Thymus (tissue), 11 donors: ENCODE measurements at regions not wholly inside any gene's neighbourhood (a gene's known extent, or its start where the extent isn't known, plus 50 kb on each side); places are given as distances from the start of the nearest gene placed in this dataset.

Experiments used
- DNase-seq, 9 donors: peaks; one replicate each; pipeline ENCODE4 v3.0.0-alpha.2; 2013; ENCODE audit warnings: low spot score in 9 of 9, low read depth in 6 of 9, missing footprints in 1 of 9
- H3K27ac ChIP-seq, 2 donors: one replicate each; pipeline ENCODE4 v1.5.1; 2013; ENCODE audit warnings: control low read depth in 1 of 2, low read depth in 1 of 2, low read length in 1 of 2, mild to moderate bottlenecking in 1 of 2, moderate library complexity in 1 of 2
- H3K27me3 ChIP-seq, 2 donors: one replicate each; pipeline ENCODE4 v1.5.1; 2013; ENCODE audit warnings: low read length in 1 of 2; ENCODE audit not compliant: control insufficient read depth in 2 of 2, insufficient read depth in 1 of 2
- H3K36me3 ChIP-seq, 2 donors: one replicate each; pipeline ENCODE4 v1.5.1; 2013; ENCODE audit warnings: low read length in 1 of 2, mild to moderate bottlenecking in 1 of 2, moderate library complexity in 1 of 2; ENCODE audit not compliant: control insufficient read depth in 2 of 2, insufficient read depth in 2 of 2
- H3K4me1 ChIP-seq, 2 donors: one replicate each; pipeline ENCODE4 v1.5.1; 2013; ENCODE audit warnings: low read length in 2 of 2; ENCODE audit not compliant: control insufficient read depth in 2 of 2, insufficient read depth in 2 of 2
- H3K4me3 ChIP-seq, 2 donors: one replicate each; pipeline ENCODE4 v1.5.1; 2013; ENCODE audit warnings: low read length in 2 of 2, control low read depth in 1 of 2, mild to moderate bottlenecking in 1 of 2
- H3K9me3 ChIP-seq, 2 donors: one replicate each; pipeline ENCODE4 v1.5.1; 2013; ENCODE audit warnings: low read length in 1 of 2, mild to moderate bottlenecking in 1 of 2; ENCODE audit not compliant: control insufficient read depth in 2 of 2, insufficient read depth in 1 of 2
- WGBS: extraction: QIAGEN DNeasy Blood & Tissue Kit; methylation state at CpG from one replicate; pipeline ENCODE4 v1.1.7; 2013; 5-methylcytosine and 5-hydroxymethylcytosine counted together
- donor health status: healthy.

DNA sequence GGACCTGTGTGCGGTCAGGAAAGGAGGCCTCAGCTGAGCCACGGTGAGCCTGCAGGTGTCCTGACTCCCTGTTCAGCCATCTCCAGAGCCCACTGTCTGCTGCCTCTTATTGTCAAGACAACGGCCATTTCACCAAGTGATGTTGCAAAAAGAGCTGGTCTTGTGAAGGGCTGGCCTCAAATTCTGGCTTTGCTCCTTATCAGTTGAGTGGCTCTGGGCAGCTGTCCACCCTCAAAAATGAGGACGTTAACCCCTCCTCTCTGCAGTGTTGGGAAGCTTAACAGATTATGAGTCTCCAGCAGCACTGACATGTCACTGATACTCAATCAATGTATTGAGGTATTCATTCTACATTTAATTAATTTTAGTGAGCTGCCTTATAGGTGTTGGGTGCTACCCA is 171.1 kb upstream of the TOX3 start:
- Histone ChIP-seq H3K36me3 (no peaks in the 10 kb centered on the region), H3K27ac (no peak overlapping the region), H3K4me1 (no peaks in the 10 kb centered on the region), H3K27me3 (no peaks in the 10 kb centered on the region), H3K9me3 (no peaks in the 10 kb centered on the region), H3K4me3 (no peak overlapping the region)
- WGBS, result 89% methylated on average over 4 of the region's 4 CpGs
- no peak for DNase-seq

DNA sequence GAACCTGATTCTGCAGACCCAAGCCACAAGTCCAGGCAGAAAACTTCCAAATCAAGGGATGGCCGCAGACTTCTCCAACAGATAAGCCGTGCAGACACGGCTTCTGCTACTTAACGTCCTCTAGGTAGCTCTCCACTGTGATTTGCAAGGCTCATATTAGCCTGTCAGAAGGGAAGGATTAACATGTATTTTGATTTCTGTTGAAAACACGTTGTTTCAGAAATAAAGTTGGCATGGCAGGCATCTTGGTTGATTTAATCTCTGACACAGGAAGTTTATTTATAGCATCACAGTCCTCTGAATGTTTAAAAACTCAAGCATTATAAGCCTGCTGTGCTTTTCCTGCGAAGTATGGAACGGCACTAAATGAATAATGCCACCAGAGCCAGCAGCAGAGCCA is 166.8 kb upstream of the TOX3 start:
- 73% methylated on average over 7 of the region's 7 CpGs for WGBS

DNA sequence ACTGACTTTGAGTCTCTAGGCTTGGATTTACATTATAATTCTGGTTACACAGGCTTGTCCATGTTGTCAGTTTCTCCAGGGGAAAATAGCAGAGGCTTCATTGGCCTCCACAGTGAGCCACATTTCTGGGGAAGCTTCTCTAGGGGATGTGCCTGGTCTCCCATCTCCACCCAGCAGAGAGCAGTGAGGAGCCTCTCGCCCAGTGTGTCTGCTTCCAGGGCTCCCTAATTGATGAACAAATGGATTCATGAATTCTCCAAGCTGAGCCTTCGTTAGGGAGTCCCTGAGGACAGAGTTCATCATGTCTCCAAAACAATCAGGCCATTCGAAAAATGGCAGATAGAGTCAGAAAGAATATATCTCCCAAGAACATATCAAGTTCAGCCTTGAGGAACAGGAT is 162.4 kb upstream of the TOX3 start:
- WGBS, result 64% methylated on average over 3 of the region's 3 CpGs
- no peak for DNase-seq
- H3K9me3 ChIP-seq, result no peaks in the 10 kb centered on the region

More for the DNA sequence above, 166.8 kb upstream of the TOX3 start:
- H3K27ac ChIP-seq, result no peak overlapping the region
- H3K36me3 ChIP-seq, result no peaks in the 10 kb centered on the region
- no peaks in the 10 kb centered on the region for H3K9me3 ChIP-seq
- DNase-seq, result no peak
- H3K4me1 ChIP-seq, result no peaks in the 10 kb centered on the region
- no peak overlapping the region for H3K4me3 ChIP-seq
- H3K27me3 ChIP-seq, result no peaks in the 10 kb centered on the region

DNA sequence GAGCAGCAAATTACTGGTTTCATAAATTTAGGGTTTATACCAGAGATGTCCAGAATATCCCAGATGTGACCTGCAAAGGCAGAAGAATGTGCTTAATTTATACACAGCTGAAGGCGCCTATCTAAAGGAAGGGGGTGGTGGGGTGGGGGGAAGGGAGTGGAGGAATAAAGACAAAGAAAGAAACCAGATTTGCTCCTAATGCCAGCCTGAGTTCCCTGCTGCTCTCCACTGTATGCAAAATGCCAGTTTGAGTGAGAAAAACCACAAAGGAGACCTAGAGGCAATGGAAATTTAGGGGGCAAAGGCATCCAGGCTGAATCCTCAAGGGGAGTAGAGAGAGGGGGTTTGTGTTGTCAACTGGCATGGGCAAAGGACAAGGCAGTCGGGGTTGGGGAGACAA is 161.5 kb upstream of the TOX3 start:
- H3K4me3 ChIP-seq, result no peak overlapping the region

More for the DNA sequence above, 162.4 kb upstream of the TOX3 start:
- Histone ChIP-seq H3K36me3 (no peaks in the 10 kb centered on the region), H3K27me3 (no peaks in the 10 kb centered on the region), H3K27ac (no peak overlapping the region), H3K4me3 (no peak overlapping the region), H3K4me1 (no peaks in the 10 kb centered on the region)

DNA sequence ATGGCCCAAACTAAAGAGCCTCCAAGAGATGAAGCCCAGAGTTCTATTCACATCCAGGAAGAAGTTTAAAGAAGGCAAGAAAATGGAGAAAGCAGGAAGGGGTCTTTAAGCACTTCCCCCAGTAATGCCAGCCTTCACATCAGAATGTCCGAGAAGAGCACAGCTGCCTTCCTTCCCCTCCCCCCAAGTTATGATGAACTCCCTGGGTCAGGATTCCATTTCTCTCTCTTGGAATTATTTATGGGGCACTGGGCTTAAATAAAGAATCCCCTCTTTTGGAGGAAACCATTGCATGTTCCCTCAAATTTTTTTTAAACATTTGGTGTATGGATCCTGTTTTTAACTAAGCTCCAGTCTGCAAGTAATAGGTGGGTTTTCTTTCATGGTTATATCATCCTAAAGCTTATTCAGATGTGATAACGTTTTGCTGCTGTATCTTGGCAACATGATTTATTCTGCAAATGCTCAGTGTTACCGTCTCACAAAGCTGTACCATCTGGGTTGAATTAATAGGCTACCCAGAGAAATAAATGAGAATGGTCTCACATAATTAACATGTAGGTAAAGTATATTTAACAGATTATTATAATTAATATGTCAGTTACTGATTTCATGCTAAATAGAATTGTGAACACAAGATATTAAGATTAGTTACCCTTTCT is 160.9 kb upstream of the TOX3 start:
- Histone ChIP-seq H3K27me3 (no peaks in the 10 kb centered on the region), H3K9me3 (no peaks in the 10 kb centered on the region), H3K27ac (no peak overlapping the region), H3K36me3 (no peaks in the 10 kb centered on the region), H3K4me3 (no peak overlapping the region), H3K4me1 (no peaks in the 10 kb centered on the region)
- WGBS, result 75% methylated on average over 3 of the region's 3 CpGs
- no peak for DNase-seq

More for the DNA sequence above, 161.5 kb upstream of the TOX3 start:
- 82% methylated on average over 2 of the region's 2 CpGs for WGBS
- H3K27ac ChIP-seq, result no peak overlapping the region
- no peaks in the 10 kb centered on the region for H3K27me3 ChIP-seq
- H3K9me3 ChIP-seq, result no peaks in the 10 kb centered on the region
- H3K36me3 ChIP-seq, result no peaks in the 10 kb centered on the region
- no peak for DNase-seq
- no peaks in the 10 kb centered on the region for H3K4me1 ChIP-seq

DNA sequence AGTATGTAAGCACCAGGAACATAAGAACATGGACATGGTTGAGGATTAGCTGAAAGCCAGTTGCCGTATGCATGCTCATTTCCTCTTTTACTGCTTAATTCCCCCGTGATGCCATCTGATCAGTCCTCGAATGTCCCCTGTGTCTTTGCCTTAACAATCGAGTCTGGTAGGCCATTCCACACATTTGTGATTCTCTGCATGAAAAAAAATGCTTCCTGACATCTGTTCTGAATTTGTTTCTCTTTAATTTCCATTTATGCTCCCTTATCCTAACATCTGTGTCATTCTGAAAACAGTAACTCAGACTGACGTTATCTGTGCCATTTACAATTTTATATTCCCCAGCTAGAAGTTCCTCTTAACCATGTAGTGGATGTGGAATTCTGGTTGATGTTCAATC is 158.2 kb upstream of the TOX3 start:
- Histone ChIP-seq H3K9me3 (no peaks in the 10 kb centered on the region), H3K4me3 (no peak overlapping the region), H3K4me1 (no peaks in the 10 kb centered on the region), H3K27ac (no peak overlapping the region), H3K36me3 (no peaks in the 10 kb centered on the region), H3K27me3 (no peaks in the 10 kb centered on the region)
- 76% methylated on average over 5 of the region's 5 CpGs for WGBS
- no peak for DNase-seq

DNA sequence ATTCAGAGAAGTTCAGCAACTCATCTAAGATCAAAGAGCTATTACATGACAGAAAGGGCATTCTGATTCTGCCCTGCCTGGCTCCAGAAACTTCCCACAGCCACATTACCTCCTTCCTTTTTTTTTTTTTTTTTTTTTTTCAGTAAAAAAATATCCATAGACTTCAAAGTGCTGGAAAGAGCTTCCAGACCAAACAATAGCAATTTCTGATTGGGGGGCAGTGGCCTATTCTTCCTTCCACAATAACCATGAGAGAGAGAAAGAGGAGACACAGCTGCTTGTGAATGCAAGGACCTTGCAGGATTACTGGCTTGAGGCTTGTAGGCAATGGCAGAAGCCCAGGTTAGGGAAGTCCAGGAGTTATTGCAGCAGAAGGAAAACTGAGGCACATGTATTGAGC is 151.0 kb upstream of the TOX3 start:
- no peak overlapping the region for H3K27ac ChIP-seq
- H3K4me1 ChIP-seq, result no peaks in the 10 kb centered on the region
- no peak overlapping the region for H3K4me3 ChIP-seq
- no peaks in the 10 kb centered on the region for H3K36me3 ChIP-seq
- H3K27me3 ChIP-seq, result no peaks in the 10 kb centered on the region
- no peak for DNase-seq
- H3K9me3 ChIP-seq, result no peaks in the 10 kb centered on the region

DNA sequence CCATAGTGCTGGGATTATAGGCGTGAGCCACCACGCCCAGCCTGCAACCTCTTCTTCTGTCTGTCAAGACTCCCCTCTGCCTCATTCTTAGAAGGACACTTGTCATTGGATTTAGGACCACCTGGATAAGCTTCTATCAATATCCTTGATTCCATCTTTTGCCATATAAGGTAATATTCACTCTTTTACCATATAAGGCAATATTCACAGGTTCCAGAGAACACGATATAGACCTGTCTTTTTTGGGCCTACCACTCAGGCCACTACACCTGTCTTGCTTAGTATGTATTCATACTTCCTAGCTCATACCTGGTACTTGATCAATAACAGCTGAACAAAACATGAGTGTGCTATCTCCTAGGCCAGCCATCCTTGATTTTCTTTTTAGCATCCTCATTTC is 149.2 kb upstream of the TOX3 start:
- H3K9me3 ChIP-seq, result no peaks in the 10 kb centered on the region
- no peaks in the 10 kb centered on the region for H3K36me3 ChIP-seq
- H3K27me3 ChIP-seq, result no peaks in the 10 kb centered on the region
- no peaks in the 10 kb centered on the region for H3K4me1 ChIP-seq
- 96% methylated on average over 3 of the region's 3 CpGs for WGBS
- no peak overlapping the region for H3K4me3 ChIP-seq
- no peak for DNase-seq
- no peak overlapping the region for H3K27ac ChIP-seq

DNA sequence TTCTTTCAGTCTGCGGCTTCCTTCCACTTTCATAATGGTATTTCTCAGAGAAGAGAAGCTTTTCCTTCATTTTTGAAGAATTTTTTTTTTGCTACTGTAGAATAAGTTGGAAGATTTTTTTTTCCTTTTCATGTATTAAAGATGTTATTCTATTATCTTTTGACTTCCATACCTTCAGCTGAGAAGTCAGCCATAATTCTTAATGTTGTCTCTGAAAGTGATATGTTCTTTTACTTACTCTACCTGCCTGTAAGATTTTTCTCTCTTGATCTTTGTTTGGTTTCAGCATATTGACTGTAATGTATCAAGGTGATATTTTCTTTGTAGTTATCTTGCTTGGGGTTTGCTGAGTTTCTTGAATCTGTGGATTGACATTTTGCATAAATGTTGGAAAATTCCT is 143.5 kb upstream of the TOX3 start:
- Histone ChIP-seq H3K27me3 (no peaks in the 10 kb centered on the region), H3K36me3 (no peaks in the 10 kb centered on the region), H3K4me1 (no peaks in the 10 kb centered on the region), H3K9me3 (no peaks in the 10 kb centered on the region), H3K27ac (no peak overlapping the region), H3K4me3 (no peak overlapping the region)
- no peak for DNase-seq
- whole genome bisulfite sequencing, result 92% methylated on average over 1 of the region's 1 CpG

DNA sequence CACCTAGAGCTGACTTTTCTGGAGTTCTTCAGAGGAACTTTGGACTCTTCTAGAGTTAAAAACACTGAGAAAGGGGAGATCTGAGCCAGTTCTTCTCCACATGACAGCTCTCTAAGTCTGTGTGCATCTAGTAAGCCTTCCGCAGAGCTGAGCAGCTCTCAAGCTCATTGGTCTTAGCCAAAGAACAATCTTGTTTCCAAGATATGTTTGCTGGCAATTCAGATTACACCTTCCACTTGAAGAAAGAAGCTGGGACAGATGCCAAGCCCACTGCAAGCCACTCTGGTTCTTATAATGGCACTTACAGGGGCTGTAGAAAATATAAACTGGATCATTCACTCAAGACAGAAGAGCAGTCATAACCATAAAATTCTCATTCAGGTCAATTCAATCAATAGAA is 134.1 kb upstream of the TOX3 start:
- Histone ChIP-seq H3K27me3 (no peaks in the 10 kb centered on the region), H3K27ac (no peak overlapping the region), H3K36me3 (no peaks in the 10 kb centered on the region), H3K4me1 (no peaks in the 10 kb centered on the region), H3K9me3 (no peaks in the 10 kb centered on the region), H3K4me3 (no peak overlapping the region)
- WGBS, result 100% methylated on average over 1 of the region's 1 CpG
- no peak for DNase-seq
